A549 (cell line): ENCODE measurements at regions not wholly inside any gene's neighbourhood (a gene's known extent, or its start where the extent isn't known, plus 50 kb on each side); places are given as distances from the start of the nearest gene placed in this dataset.

ENCODE experiments used
- BHLHE40 ChIP-seq: IDR thresholded peaks from 2 replicates; pipeline ENCODE4 v1.6.1; 2012; ENCODE audit warnings: low read depth, low read length, inconsistent platforms
- CEBPB ChIP-seq, 2 experiments: fragments of >200 bp in 1 of 2; sonication (Bioruptor Twin) in 1 of 2; formaldehyde crosslinking in 1 of 2; IDR thresholded peaks; 2 replicates each; pipeline ENCODE4 v1.6.1; 2012 to 2016
- CHD2 ChIP-seq: fragments of 150-350 bp; IDR thresholded peaks from 2 replicates; pipeline ENCODE4 v1.6.1; 2014; ENCODE audit warnings: low read length; ENCODE audit not compliant: partially characterized antibody
- HOXB13 ChIP-seq: fragments of 250-450 bp; sonication (Bioruptor Pico); IDR thresholded peaks from 2 replicates; pipeline ENCODE4 v1.5.0; 2020; ENCODE audit warnings: low read depth, mild to moderate bottlenecking, moderate library complexity
- MYC ChIP-seq: IDR thresholded peaks from 2 replicates; pipeline ENCODE4 v1.6.1; 2012; ENCODE audit warnings: mild to moderate bottlenecking, inconsistent platforms, low read length, improper control_type of control experiment, borderline replicate concordance
- NFE2L2 ChIP-seq: fragments of 150-350 bp; conservative IDR thresholded peaks from 2 replicates; pipeline ENCODE4 v1.6.1; 2014; ENCODE audit warnings: low read length
- POLR2A ChIP-seq: IDR thresholded peaks from 2 replicates; pipeline ENCODE4 v1.6.1; 2012; ENCODE audit warnings: mild to moderate bottlenecking, low read length
- TP53 ChIP-seq: fragments of 250-450 bp; sonication (Bioruptor Pico); IDR thresholded peaks from 2 replicates; pipeline ENCODE4 v1.5.0; 2021; ENCODE audit warnings: mild to moderate bottlenecking, moderate library complexity
- TF ChIP-seq, protein P1 (sequence below): fragments of >200 bp; sonication (Bioruptor Twin); formaldehyde crosslinking; IDR thresholded peaks from 3 replicates; pipeline ENCODE4 v1.5.1; 2016
- TF ChIP-seq, protein P2 (sequence below): fragments of 200-600 bp; sonication (generic); IDR thresholded peaks from 2 replicates; pipeline ENCODE4 v1.6.1; 2016; ENCODE audit warnings: antibody characterized with exemption, mild to moderate bottlenecking, moderate library complexity
- TF ChIP-seq, protein P3 (sequence below): IDR thresholded peaks from 2 replicates; pipeline ENCODE4 v1.6.1; 2012

DNA sequence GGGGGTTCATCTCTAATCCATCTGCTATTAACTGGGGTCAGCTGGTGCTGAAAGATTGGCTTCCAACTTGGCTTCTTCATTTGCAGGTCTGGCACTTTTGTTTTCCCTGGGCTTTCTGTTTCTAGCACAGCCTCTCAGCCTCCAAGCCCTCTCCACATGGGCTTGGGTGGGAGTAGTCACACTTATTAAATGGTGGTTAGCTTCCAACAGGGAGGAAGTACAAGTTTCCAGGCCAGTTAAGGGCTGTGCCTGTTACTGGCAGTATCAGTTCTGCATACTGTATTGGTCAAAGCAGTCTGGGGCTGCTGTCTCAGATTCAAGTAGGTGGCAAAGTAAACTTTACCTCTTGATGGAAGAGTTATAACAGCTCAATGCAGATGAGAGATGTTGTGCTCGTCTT lies 627.1 kb upstream of the CCDC54 start:
- no peak for TF ChIP-seq CEBPB (IDR thresholded peaks at IDR 0.05)
- TF ChIP-seq, protein P1, sequence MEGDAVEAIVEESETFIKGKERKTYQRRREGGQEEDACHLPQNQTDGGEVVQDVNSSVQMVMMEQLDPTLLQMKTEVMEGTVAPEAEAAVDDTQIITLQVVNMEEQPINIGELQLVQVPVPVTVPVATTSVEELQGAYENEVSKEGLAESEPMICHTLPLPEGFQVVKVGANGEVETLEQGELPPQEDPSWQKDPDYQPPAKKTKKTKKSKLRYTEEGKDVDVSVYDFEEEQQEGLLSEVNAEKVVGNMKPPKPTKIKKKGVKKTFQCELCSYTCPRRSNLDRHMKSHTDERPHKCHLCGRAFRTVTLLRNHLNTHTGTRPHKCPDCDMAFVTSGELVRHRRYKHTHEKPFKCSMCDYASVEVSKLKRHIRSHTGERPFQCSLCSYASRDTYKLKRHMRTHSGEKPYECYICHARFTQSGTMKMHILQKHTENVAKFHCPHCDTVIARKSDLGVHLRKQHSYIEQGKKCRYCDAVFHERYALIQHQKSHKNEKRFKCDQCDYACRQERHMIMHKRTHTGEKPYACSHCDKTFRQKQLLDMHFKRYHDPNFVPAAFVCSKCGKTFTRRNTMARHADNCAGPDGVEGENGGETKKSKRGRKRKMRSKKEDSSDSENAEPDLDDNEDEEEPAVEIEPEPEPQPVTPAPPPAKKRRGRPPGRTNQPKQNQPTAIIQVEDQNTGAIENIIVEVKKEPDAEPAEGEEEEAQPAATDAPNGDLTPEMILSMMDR, result no peak
- no peak for TF ChIP-seq TP53
- TF ChIP-seq CHD2, result no peak
- TF ChIP-seq BHLHE40, result no peak
- no peak for TF ChIP-seq MYC
- no peak for TF ChIP-seq POLR2A
- TF ChIP-seq HOXB13 (CRISPR knock-in tag), result no peak
- TF ChIP-seq, protein P2, sequence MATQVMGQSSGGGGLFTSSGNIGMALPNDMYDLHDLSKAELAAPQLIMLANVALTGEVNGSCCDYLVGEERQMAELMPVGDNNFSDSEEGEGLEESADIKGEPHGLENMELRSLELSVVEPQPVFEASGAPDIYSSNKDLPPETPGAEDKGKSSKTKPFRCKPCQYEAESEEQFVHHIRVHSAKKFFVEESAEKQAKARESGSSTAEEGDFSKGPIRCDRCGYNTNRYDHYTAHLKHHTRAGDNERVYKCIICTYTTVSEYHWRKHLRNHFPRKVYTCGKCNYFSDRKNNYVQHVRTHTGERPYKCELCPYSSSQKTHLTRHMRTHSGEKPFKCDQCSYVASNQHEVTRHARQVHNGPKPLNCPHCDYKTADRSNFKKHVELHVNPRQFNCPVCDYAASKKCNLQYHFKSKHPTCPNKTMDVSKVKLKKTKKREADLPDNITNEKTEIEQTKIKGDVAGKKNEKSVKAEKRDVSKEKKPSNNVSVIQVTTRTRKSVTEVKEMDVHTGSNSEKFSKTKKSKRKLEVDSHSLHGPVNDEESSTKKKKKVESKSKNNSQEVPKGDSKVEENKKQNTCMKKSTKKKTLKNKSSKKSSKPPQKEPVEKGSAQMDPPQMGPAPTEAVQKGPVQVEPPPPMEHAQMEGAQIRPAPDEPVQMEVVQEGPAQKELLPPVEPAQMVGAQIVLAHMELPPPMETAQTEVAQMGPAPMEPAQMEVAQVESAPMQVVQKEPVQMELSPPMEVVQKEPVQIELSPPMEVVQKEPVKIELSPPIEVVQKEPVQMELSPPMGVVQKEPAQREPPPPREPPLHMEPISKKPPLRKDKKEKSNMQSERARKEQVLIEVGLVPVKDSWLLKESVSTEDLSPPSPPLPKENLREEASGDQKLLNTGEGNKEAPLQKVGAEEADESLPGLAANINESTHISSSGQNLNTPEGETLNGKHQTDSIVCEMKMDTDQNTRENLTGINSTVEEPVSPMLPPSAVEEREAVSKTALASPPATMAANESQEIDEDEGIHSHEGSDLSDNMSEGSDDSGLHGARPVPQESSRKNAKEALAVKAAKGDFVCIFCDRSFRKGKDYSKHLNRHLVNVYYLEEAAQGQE, result no peak
- TF ChIP-seq, protein P3, sequence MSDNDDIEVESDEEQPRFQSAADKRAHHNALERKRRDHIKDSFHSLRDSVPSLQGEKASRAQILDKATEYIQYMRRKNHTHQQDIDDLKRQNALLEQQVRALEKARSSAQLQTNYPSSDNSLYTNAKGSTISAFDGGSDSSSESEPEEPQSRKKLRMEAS, result no peak
- TF ChIP-seq NFE2L2, result no peak
